ENCODE measurements at regions not wholly inside any gene's neighbourhood (a gene's known extent, or its start where the extent isn't known, plus 50 kb on each side); places are given as distances from the start of the nearest gene placed in this dataset.

DNA sequence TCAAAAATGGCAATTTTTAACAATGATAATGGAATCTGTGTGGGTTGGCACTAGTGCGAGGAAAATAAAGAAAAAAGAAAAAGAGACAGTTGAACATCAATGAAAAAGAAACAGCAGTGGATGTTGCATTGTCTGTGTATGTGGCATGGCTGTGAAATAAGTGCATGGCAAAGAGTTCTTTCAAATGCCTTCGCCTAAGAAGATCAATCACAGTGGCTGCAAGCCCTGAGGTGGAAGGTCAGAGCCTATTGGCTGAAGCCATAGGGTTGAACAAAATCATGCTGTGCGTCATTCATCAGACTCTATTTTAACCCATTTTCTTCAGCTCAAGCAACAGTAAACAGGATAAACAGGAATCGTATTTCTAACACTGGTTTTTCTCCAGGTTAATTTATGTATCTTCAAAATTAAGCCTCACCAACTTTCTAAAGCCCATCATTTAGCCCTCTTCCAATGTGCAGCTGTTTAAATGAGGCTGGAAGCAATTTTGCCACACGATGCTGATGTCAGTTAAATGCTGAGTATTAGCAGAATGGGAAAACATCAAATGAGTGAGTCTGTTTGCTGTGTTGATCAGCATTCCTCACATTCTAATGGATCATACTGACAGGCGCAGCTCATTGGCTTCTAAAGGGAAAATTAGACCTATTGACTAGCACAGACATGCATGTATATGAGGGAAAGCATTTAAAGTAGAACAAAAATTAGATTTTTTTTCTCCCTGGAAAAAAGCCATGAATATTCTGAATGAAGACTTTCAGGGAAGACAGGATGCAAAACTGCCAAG is 955.9 kb upstream of the EYS start:
- TF ChIP-seq, protein P1, sequence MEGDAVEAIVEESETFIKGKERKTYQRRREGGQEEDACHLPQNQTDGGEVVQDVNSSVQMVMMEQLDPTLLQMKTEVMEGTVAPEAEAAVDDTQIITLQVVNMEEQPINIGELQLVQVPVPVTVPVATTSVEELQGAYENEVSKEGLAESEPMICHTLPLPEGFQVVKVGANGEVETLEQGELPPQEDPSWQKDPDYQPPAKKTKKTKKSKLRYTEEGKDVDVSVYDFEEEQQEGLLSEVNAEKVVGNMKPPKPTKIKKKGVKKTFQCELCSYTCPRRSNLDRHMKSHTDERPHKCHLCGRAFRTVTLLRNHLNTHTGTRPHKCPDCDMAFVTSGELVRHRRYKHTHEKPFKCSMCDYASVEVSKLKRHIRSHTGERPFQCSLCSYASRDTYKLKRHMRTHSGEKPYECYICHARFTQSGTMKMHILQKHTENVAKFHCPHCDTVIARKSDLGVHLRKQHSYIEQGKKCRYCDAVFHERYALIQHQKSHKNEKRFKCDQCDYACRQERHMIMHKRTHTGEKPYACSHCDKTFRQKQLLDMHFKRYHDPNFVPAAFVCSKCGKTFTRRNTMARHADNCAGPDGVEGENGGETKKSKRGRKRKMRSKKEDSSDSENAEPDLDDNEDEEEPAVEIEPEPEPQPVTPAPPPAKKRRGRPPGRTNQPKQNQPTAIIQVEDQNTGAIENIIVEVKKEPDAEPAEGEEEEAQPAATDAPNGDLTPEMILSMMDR (IDR thresholded peaks at IDR 0.05) = no peak
- no peak for TF ChIP-seq POLR2A (IDR thresholded peaks at IDR 0.05)
